HG02981 (cell line): ENCODE measurements at regions not wholly inside any gene's neighbourhood (a gene's known extent, or its start where the extent isn't known, plus 50 kb on each side); places are given as distances from the start of the nearest gene placed in this dataset.
A peak's percentile ranks its signal among the peaks of the same experiment; 100 is the strongest.

Source experiments
- ATAC-seq: cut with Tn5 transposase; IDR thresholded peaks from one replicate; pipeline ENCODE4 v1.9.1; 2021; ENCODE audit warnings: mild to moderate bottlenecking, moderate library complexity; ENCODE audit not compliant: unreplicated experiment

DNA sequence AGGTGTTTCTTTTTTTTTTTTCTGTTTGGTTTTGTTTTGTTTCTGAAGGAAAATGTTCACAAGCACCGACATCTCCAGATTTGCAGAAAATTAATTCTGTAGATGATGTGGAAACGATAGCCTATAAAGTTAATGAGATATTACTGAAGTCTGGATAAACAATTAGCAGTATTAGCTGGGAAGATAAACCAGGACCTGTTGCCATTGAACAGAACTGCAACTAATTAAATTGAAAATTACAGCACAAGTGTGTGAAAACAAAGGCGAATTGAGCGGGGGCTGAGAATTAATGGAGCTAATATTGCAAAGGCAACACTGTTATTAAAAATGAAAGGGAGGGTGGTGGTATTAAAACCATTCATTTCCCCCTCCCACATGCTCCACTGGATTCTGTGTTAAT lies 107.5 kb upstream of the AJAP1 start:
- ATAC-seq: no peak

DNA sequence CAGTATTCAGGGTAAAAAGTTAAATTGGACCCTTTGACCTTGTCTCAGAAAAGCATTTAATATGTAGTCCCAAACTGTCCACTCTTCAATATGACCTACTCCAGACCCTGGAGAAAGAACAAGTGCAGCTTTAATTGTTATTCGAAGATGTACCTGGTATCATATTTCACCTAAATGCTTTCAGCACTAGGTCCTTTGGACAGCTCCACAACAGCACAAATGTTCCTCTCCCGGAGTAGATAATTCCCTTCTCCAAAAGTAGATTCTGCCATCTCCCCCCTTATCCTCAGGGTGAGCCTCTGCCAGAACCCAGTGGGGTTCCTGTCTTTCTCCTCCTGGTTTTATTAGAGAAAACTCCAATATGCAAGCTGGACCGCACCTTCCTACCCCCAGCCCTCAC lies 104.5 kb upstream of the AJAP1 start:
- ATAC-seq: no peak

DNA sequence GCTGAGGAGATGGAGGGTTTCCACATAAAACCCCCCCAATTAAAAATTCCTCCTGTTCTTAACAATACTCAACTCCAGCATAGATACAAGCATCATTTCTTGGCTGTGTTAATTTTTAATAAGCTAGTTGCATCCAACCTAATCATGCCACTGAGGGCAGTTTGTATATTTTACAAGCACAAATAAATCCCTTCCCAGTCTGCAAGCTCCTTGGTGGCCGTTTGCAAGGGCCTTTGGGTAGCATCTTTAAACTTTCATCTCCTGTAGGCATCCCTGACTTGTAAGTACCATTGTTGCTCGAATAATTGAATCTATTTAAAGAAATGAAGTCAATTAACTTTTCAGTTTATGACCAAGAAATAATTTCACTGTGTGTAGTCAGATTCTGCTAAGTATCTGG lies 103.5 kb upstream of the AJAP1 start:
- no peak for ATAC-seq

DNA sequence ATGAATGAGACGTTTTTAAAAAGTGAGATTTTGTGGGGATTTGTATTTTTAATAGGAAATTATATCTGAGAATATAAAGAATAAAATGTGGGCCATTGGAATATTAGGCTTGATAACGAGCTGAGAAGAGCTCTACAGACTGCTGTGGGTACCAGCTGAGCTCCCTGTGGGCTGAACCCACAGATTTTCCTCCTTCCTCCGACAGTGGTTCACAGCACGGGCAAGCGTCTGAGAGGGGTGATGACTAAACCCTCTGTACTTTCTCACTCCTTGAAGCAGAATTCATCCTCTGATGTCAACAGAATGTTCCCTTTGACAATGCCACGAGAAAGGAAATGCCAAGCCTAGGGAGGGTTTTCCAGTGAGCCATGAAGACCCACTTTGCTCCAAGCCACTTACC lies 102.7 kb upstream of the AJAP1 start:
- ATAC-seq: no peak

DNA sequence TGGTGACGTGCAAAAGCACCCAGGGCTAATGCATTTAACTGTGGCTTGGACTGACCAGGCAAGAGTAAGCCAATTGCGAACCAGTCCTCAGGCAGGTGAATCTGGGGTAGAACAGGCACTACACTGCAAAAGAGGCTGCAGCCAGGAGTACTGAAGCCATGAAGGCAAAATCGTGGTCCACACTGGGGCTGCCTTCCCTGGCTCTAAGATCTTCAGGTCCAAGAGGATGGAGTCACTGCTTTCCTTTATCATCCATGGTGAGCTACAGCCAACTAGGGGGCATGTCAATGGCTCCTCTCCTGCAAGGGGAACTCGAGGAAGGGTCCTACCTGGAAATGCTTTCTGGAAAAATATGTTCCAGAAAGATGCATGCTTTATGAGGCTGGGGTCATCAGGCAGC lies 100.6 kb upstream of the AJAP1 start:
- no peak for ATAC-seq

DNA sequence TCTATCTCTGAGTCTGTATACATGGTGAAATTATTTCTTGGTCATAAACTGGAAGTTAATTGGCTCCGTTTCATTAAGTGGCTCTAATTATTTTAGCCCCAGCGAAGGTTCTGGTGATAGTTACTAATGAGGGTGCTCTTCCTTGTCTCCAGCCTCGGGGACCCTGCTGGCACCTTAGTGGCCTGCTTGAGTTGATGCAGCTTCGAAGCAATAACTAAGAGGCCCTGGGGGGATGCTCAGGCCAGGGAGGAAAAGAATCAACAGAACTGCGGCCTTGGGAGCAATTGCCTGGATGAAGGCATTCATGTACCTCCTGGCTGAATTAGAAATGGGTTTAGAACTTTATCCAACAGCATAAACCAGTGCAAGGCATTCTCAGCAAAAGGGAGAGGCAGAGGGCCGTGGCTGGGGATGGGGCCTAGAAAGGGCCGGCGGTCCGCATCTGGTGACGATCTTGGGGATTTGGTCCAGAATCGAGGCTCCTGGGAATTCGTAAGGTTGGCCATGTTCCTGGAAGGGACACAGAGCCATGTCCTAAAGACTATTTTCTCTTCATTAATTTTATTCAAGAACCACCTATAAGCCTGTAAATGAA lies 100.0 kb upstream of the AJAP1 start:
- ATAC-seq: no peak

DNA sequence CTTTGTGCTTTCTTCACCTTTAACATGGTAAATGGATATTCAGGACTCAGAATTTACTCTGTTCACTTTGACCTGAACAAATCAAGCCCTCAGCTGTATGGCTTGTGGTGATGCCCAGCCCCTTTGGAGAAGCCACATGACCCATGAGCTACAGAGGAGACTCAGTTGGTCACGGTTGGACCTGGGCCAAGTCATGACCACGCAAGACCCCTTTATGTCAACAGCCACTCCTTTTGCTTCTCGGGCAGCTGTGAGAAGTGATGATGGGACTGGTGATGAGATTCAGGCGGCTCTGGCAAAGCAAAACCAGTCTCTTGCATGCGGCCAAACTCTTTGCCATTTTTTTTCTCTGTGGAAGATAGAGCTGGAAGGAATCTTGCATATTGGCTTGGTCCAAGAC lies 96.5 kb upstream of the AJAP1 start:
- ATAC-seq: no peak

DNA sequence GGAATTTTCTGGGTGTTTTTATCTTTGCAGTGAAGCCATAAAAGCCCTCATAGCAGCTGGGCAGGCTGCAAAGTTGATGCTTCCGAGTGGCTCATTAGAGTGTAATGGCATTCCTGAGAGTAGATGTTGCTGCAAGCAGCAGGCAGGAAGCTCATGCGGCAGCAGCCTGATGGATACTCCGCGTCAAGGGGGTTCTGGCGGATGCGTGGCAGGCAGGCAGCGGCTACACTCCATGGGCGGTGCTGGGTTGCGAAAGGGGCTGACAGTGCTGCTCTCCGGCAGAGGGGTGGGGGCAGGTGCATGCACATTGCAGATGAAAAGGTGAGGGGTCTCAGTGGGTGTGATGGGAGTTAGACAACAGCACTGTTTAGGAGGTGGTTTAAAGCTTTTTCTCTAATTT lies 93.2 kb upstream of the AJAP1 start:
- no peak for ATAC-seq

DNA sequence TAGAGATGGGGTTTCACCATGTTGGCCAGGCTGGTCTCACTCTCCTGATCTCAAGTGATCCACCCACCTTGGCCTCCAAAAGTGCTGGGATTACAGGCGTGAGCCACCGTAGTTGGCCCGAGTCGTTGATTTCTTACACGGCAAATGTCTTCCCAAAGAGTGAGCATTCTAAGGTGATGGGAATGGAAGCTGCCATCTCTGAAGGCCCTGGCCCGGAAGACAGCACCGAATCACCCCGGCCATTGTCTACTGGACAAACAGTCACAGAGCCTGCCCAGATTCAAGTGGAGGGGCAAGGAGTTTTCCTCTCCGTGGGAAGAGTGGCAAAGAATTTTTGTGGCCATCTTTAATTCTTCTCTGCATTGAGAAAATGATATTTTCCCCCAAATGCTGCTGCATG lies 92.1 kb upstream of the AJAP1 start:
- no peak for ATAC-seq

DNA sequence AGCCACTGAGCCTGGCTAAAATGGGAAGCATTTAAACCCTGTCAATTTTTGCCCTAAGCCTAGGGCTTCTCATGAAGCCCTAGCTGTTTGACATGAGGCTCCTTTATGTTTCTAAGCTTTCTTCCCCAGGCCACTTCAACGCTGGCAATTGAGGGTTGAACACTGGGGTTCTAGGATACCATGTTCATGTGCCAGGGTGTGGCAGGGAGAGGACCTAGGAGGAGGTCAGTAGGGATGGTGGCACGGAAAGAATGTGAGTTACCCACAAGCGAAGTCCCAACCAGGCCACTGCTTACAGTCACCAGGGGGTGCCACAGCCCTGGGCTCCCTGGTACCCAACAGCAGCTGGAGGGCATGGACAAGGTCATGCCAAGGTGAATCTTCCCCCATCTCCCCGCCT lies 90.8 kb upstream of the AJAP1 start:
- no peak for ATAC-seq

DNA sequence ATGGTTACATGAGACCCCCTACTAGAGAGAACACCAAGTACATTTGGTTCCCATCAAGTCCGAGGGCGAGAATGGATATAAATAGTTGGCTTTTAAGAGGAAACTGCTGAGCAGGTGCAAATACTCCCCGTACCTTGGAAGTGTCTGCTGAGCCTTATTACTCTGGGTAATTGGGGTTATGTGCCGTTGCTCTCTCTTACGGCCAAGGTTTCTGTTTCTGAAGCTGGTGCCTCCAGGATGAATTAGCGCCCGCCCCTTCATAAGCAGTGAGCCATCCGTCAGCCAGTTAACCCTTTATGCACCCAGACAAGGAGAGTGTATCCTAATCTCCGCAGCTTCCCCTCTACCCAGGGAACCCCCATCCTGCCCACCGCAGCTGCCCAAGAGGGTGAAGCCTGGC lies 90.4 kb upstream of the AJAP1 start:
- no peak for ATAC-seq

DNA sequence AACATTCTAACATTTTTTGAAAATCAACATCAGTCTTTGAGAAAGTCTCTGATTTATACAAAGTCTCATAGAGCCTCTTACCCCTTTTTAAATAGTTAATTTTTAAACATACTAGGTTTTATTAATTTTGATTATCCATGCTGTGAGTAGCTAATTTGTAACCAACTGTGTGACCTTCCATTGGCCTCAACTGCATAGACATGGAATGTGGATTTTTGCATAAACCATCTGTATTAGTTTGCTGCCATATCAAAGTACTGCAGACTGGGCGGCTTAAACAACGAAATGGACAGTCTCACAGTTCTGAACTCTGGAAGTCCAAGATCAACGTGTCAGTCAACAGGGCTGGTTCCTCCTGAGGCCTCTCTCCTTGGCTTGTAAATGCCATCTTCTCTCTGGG lies 89.2 kb upstream of the AJAP1 start:
- ATAC-seq: no peak

DNA sequence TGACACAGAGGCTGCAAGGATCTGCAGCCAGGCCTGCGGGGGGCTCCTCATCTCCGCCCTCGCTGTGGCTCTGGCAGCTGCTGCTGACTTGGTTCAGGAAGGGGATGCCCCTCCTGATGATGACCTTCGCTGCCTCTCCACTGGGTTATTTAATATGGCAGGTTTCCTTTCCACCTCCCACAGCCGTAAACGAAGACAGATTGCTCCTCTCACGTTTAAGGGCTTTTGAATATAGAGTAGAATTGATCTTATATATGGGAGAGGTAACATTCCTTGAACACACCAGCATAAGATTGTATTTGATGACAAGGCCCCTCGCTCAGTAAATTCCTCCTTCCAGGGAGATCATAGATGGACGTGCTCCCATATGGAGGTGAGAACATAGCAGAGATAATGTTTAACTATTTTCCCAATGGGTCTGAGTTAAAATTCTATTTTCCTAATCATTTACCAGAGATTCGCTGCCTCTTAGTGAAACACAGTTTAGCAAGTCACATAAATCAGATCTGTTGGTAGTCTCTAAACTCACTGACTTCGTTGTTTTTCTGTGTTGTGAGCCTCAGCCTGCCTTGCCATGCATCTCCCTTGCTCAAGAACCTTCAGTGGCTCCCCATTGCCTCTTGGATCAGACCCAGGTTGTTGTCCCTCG lies 88.5 kb upstream of the AJAP1 start:
- ATAC-seq: no peak

DNA sequence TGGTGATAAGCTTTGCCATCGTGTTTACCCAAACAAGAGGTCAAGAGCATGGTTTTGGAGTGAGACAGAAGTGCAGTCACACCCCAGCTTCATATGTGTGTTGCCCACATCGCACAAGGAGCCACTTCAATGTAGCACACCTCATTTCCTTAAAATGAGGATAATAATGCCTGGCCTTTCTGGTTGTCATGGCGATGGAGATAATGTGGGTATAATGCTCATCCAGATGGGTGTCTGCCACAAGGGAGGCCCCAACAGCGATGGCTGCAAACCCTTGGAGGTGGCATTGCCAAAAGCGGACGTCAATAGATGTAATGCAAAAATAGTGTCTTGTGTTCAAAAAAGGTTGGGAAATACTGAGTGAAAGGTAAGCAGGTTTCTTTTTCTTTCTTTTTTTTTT lies 83.1 kb upstream of the AJAP1 start:
- ATAC-seq: no peak

DNA sequence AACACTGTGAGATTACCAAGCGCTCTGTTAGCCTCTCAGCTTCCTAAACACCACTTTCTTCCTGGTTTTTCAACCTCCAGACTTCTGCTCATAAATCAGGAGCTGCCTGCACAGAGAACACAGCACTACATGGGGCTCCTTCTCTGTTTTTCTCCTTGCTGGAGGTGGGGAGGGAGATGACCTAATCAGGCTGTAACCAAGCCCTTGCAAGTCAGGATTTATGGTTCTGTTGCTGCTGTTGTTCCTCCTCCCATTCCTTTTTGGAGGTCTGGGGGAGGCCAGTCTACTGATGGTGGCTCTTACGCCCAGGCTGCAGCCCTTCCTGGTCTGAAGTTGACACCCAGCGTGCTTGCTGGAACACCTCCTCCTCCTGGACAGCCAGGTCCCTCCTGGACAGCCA lies 80.9 kb upstream of the AJAP1 start:
- no peak for ATAC-seq

DNA sequence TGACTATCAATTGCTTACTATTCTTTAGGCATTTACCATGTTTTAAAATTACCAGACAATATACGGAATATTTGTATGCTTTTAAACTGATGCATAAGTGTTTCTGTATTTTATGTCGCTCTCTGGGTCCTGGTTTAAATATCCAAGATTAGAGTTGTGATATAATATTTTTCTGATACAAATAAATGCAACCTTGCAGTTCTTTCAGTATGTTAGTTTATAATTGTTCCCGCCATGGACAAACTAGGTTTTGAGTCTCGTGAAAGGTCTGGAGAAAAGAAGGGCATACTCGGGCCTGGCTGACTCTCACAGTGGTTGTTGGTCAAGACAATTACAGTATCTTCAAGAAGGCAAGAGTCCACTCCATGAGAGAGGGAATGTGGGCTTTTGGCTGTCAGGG lies 72.6 kb upstream of the AJAP1 start:
- ATAC-seq: no peak

DNA sequence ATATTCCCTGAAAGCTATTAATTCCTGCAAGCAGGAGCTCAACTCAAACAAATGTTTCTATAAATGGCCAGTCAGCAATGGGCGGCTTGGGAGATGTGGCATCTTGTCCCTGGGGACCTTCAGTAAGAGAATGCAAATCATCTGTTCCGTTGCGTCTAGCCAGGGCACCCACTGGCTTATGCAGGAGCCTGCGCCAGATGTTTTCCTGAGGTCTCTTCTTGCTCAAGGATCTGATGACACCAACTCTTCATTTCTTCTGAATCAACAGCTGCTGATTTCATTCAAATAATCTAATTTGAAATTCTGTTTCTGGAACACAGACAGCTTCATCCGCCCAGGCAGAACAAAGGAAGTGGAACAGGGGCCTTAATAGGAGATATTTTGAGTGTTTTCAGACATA lies 70.0 kb upstream of the AJAP1 start:
- ATAC-seq: no peak

DNA sequence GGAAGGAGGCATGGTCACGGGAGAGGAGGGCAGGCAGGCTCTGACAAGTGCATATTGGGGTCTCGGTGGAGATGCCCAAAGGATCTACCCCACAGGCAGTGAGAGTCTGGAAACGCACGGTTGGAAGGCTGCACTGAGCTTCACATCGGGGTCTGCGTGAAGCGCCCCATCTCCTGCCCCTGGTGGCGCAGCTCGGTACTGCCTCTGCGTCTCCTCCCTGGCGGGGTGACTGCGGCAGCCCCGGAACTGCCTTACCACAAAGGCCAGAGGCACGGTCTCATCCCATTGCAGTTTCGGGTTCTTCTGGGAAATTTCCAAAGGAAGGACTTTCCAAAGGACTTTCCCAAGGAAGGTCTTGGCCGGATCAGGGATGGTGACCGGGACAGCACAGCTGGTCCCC lies 69.2 kb upstream of the AJAP1 start:
- ATAC-seq: peak; percentile 53

DNA sequence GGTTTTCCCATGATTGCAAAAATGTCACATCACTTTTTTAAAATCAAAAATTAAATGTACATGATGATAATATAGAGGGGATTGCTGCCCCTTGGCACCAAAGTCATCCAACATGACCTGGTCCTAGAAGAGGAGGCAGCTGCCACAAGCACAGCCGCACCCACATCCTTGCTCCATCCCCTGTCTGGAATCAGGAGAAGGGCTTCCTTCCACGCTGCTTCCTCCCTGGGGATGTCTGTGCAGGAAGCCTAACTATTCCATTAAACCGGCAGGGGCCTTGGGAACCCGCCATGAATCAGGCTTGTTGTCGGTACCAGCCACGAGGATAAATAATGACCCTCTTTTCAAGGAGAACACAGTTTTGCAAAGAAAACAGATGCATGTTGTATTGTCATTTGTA lies 68.7 kb upstream of the AJAP1 start:
- no peak for ATAC-seq

DNA sequence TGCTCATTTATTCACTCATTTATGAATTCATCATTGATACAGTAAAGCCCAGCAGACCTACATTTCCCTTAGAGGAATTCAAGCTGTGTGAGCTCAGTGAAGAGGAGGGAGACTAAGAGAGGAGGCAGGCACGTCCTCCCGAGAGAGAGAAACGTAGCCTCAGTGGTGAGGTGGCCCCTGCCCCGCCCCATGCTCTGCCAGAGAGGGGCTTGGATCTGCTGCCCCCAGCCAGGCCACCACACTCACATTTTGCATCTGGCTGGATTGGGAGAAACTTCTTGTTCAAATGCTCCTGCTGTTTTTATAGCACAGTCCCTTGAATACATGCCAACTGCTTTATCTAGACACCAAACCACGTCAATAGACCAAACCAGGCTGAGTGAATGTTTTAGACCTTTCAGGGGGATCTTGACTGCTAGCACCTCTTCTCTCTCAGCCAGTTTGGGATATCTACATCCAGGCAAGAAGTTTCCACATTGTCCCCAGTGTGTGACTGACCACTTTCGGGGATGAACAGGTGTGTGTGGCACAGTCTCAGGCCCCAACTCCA lies 67.7 kb upstream of the AJAP1 start:
- no peak for ATAC-seq

DNA sequence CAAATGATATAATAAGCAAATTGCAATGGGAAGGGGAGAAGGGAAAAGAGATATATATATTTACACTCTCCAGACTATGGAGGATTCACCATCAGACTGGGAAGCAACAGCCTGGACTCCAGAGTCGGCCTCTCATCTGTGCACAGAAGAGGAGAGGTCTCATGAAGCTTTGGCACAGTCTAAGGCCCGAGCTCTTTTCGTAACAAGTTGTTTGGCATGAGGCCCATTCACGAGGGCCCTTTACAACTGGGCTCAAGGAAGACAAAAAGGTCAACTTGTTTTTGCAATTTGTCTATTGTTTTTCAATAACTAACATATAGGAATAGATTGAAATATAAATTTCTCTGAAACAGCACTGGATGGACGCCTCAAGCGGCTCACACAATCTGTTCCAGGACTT lies 66.7 kb upstream of the AJAP1 start:
- ATAC-seq: no peak

DNA sequence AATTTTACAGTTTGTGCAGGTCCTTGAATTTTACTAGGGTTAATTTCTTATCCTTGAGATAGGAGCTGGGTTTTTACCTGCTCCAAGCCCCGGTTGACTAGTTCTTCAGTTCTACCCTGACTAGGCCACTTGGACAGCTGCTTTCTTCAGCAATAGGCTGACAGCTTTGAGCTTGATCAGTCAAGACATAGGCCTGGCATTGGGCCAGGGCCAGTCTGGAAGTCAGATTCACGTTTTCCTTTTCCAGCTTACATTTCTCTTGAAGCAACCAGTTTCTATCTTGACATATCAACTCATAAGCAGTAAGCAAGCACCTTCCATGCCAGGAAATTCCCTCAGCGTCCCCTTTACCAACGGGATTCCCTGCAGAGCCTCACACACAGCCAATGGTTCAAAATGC lies 63.7 kb upstream of the AJAP1 start:
- no peak for ATAC-seq

DNA sequence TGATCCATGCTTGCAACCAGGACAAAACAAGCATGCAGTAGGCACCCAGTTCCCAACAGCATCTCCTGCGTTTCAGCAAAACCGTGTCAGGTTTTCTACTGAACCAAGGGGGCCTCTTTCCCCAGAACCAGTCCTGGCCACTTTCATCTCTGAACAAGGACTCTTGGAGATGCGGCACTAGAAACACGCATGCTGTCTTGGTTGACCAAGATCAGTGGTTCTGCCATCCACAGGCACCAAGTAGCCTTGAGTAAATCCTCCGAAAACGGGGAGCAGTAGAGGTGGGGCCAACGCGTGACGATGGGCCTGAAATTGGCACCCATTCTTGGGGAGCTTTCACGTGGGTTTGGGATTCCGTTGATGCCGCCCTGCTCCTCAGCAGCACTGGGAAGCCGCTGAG lies 62.5 kb upstream of the AJAP1 start:
- no peak for ATAC-seq
